Caco-2 (cell line): ENCODE measurements at regions not wholly inside any gene's neighbourhood (a gene's known extent, or its start where the extent isn't known, plus 50 kb on each side); places are given as distances from the start of the nearest gene placed in this dataset.

Experiments
- BruUV-seq: library from RNA; stranded (reverse); fragments of 400-500 nt; replicated peaks from 2 replicates; lab custom pipeline; 2021; lab: Mats Ljungman, UMichigan
- CTCF ChIA-PET: fragments of 300-600 bp; sonication (Branson Sonifier 250); formaldehyde crosslinking; loops from one replicate; lab custom pipeline; 2022; ENCODE audit warnings: antibody characterized with exemption; lab: Charles Lee
- POLR2A ChIA-PET: fragments of 300-600 bp; sonication (Branson Sonifier 250); formaldehyde crosslinking; loops from one replicate; lab custom pipeline; 2022; ENCODE audit warnings: antibody characterized with exemption; lab: Charles Lee
- DNase-seq, 2 experiments: peaks; one replicate each; pipeline versions ENCODE4 v3.0.0 to v3.0.0-alpha.2; 2020 to 2022
- H3K27me3 ChIP-seq: replicated peaks from 2 replicates; pipeline ENCODE4 v1.6.0; 2011; ENCODE audit warnings: low read length; ENCODE audit not compliant: control insufficient read depth, insufficient read depth
- H3K36me3 ChIP-seq: 2 replicates; pipeline ENCODE4 v1.5.1; 2011; ENCODE audit warnings: low read length; ENCODE audit not compliant: control insufficient read depth, insufficient read depth
- H3K4me1 ChIP-seq: fragments of 250-450 bp; sonication (Bioruptor Pico); 2 replicates; pipeline ENCODE4 v1.5.1; 2020; ENCODE audit warnings: mild to moderate bottlenecking
- H3K4me3 ChIP-seq: 2 replicates; pipeline ENCODE4 v1.5.1; 2011; ENCODE audit warnings: low read depth, mild to moderate bottlenecking, control low read depth, low read length
- H3K9me3 ChIP-seq: fragments of 250-450 bp; sonication (Bioruptor Pico); 2 replicates; pipeline ENCODE4 v1.5.1; 2020; ENCODE audit warnings: mild to moderate bottlenecking, moderate library complexity
- H3K27ac Mint-ChIP-seq: one replicate; pipeline ENCODE4 v1.8.0; 2022; ENCODE audit warnings: mixed read lengths; ENCODE audit not compliant: unreplicated experiment
- H3K27me3 Mint-ChIP-seq: one replicate; pipeline ENCODE4 v1.8.0; 2022; ENCODE audit warnings: mixed read lengths; ENCODE audit not compliant: insufficient read depth, unreplicated experiment
- H3K36me3 Mint-ChIP-seq: one replicate; pipeline ENCODE4 v1.8.0; 2022; ENCODE audit warnings: mild to moderate bottlenecking, mixed read lengths; ENCODE audit not compliant: insufficient read depth, unreplicated experiment
- H3K4me1 Mint-ChIP-seq: one replicate; pipeline ENCODE4 v1.8.0; 2022; ENCODE audit warnings: low read depth, mixed read lengths; ENCODE audit not compliant: unreplicated experiment
- H3K4me3 Mint-ChIP-seq: one replicate; pipeline ENCODE4 v1.8.0; 2022; ENCODE audit warnings: mild to moderate bottlenecking, moderate library complexity, mixed read lengths; ENCODE audit not compliant: unreplicated experiment
- H3K9me3 Mint-ChIP-seq: one replicate; pipeline ENCODE4 v1.8.0; 2022; ENCODE audit warnings: mixed read lengths; ENCODE audit not compliant: unreplicated experiment
- intact Hi-C: fragments of 100-400 bp; cut with micrococcal nuclease; formaldehyde crosslinking; loops from one replicate; pipeline ENCODE4 v1.10.0; 2022; ENCODE audit not compliant: unreplicated experiment
- TF ChIP-seq, protein P1 (sequence below), 2 experiments: fragments of 200-600 bp in 1 of 2; IDR thresholded peaks; 1 replicate in 1 of 2; 2 replicates in 1 of 2; pipeline versions ENCODE4 v1.5.1 to v1.8.0; 2011 to 2022; ENCODE audit warnings: antibody characterized with exemption in 1 of 2, control low read depth in 1 of 2, inconsistent platforms in 1 of 2, low read depth in 1 of 2, low read length in 1 of 2, mild to moderate bottlenecking in 1 of 2, moderate library complexity in 1 of 2; ENCODE audit not compliant: insufficient read depth in 1 of 2, severe bottlenecking in 1 of 2, unreplicated experiment in 1 of 2

DNA sequence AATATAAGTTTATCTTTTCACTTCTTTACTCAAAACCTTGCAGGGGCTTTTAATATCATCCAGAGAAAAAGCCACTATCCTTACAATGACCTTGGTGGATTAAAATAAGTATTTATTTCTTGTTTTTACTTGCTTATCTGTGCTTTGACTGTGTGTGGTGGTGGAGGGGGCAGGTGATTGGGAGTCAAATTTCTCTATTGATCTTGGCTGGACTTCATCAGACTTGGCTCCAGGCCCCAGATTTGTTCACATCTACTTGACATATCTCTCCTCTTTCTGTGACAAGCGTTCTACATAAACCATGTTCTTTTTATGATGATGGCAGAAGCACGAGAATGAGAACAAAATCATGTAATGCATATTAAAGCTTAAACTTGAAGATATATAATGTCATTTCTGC is 670.8 kb downstream of the PCDH17 start:
- BruUV-seq = no TSS peak
- H3K4me3 Mint-ChIP-seq = no peak overlapping the region
- H3K27me3 Mint-ChIP-seq = no peaks in the 10 kb centered on the region
- H3K27ac Mint-ChIP-seq = no peak overlapping the region
- no peaks in the 10 kb centered on the region for H3K9me3 Mint-ChIP-seq
- H3K4me3 ChIP-seq = no peak overlapping the region
- CTCF ChIA-PET = no interaction called here
- intact Hi-C loops = loop anchor here (10.0 kb wide), 1 partner anchor 662 kb away; no protein-coding TSS in a partner anchor
- H3K36me3 ChIP-seq = no peaks in the 10 kb centered on the region
- H3K9me3 ChIP-seq = no peaks in the 10 kb centered on the region
- no peaks in the 10 kb centered on the region for H3K4me1 ChIP-seq
- H3K27me3 ChIP-seq = no peaks in the 10 kb centered on the region
- no peaks in the 10 kb centered on the region for H3K4me1 Mint-ChIP-seq
- no peaks in the 10 kb centered on the region for H3K36me3 Mint-ChIP-seq
- TF ChIP-seq, protein P1, sequence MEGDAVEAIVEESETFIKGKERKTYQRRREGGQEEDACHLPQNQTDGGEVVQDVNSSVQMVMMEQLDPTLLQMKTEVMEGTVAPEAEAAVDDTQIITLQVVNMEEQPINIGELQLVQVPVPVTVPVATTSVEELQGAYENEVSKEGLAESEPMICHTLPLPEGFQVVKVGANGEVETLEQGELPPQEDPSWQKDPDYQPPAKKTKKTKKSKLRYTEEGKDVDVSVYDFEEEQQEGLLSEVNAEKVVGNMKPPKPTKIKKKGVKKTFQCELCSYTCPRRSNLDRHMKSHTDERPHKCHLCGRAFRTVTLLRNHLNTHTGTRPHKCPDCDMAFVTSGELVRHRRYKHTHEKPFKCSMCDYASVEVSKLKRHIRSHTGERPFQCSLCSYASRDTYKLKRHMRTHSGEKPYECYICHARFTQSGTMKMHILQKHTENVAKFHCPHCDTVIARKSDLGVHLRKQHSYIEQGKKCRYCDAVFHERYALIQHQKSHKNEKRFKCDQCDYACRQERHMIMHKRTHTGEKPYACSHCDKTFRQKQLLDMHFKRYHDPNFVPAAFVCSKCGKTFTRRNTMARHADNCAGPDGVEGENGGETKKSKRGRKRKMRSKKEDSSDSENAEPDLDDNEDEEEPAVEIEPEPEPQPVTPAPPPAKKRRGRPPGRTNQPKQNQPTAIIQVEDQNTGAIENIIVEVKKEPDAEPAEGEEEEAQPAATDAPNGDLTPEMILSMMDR (IDR thresholded peaks at IDR 0.05; ENCODE audit: insufficient read depth in 1 of 2, low read depth in 1 of 2, low read length in 1 of 2, severe bottlenecking in 1 of 2, unreplicated experiment in 1 of 2) = no peak
- POLR2A ChIA-PET = no interaction called here
- DNase-seq = no peak

DNA sequence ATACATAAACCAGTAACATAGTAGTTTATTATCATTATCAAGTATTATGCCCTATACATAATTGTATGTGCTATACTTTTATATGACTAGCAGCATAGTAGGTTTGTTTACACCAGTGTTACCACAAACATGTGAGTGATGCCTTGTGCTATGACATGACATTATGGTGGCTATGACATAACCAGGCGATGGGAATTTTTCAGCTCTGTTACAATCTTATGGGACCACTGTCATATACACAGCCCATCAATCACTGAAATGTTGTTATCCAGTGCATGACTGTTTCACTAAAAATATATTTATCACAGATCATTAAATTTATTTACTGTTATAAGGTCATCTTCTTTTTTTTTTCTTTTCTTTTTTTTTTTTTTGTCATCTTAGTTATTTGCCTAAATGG is 674.5 kb downstream of the PCDH17 start:
- ChIA-PET CTCF (no interaction called here), POLR2A (no interaction called here)
- intact Hi-C loops = loop anchor here (10.0 kb wide), 1 partner anchor 659 kb away; no protein-coding TSS in a partner anchor
- Mint-ChIP-seq H3K4me1 (no peaks in the 10 kb centered on the region), H3K27ac (no peak overlapping the region), H3K9me3 (no peaks in the 10 kb centered on the region), H3K27me3 (peaks cover 3% of the 10 kb centered on the region), H3K36me3 (no peaks in the 10 kb centered on the region), H3K4me3 (no peak overlapping the region)
- BruUV-seq = no TSS peak
- Histone ChIP-seq H3K27me3 (no peaks in the 10 kb centered on the region), H3K4me3 (no peak overlapping the region), H3K4me1 (no peaks in the 10 kb centered on the region), H3K36me3 (no peaks in the 10 kb centered on the region), H3K9me3 (no peaks in the 10 kb centered on the region)
- TF ChIP-seq, protein P1 (IDR thresholded peaks at IDR 0.05; ENCODE audit: insufficient read depth in 1 of 2, low read depth in 1 of 2, low read length in 1 of 2, severe bottlenecking in 1 of 2, unreplicated experiment in 1 of 2) = no peak
- DNase-seq = no peak

DNA sequence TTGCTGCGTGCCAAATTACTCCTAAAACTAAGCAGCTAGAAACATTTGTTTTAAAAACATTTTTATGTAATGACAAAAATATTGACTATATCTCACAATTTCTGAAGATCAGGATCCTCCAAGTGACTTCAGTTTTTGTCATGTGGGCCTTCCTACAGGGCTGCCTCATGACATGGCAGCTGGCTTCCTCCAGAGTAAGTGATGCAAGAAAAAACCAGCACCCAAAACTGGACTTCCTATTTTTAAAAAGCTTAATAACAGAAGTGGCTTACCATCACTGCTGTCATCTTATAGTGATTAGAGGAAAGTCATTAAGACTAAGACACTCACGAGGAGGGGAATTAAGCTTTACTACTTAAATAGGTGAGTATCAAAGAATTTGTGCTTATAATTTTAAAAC is 681.7 kb downstream of the PCDH17 start:
- H3K9me3 Mint-ChIP-seq = no peaks in the 10 kb centered on the region
- CTCF ChIA-PET = no interaction called here

More for the DNA sequence above, 681.7 kb downstream of the PCDH17 start:
- POLR2A ChIA-PET = no interaction called here
- Histone ChIP-seq H3K4me1 (no peaks in the 10 kb centered on the region), H3K36me3 (no peaks in the 10 kb centered on the region), H3K27me3 (no peaks in the 10 kb centered on the region), H3K4me3 (no peak overlapping the region), H3K9me3 (no peaks in the 10 kb centered on the region)
- TF ChIP-seq, protein P1 (IDR thresholded peaks at IDR 0.05; ENCODE audit: insufficient read depth in 1 of 2, low read depth in 1 of 2, low read length in 1 of 2, severe bottlenecking in 1 of 2, unreplicated experiment in 1 of 2) = no peak
- intact Hi-C loops = no loop called here
- H3K4me1 Mint-ChIP-seq = no peaks in the 10 kb centered on the region
- DNase-seq = no peak
- H3K36me3 Mint-ChIP-seq = no peaks in the 10 kb centered on the region
- H3K27me3 Mint-ChIP-seq = peaks cover 3% of the 10 kb centered on the region
- H3K27ac Mint-ChIP-seq = no peak overlapping the region
- no peak overlapping the region for H3K4me3 Mint-ChIP-seq
- BruUV-seq = no TSS peak
